Loucy (cell line): ENCODE measurements at regions not wholly inside any gene's neighbourhood (a gene's known extent, or its start where the extent isn't known, plus 50 kb on each side); places are given as distances from the start of the nearest gene placed in this dataset.

ENCODE experiments used
- H2AFZ ChIP-seq: fragments of 200-600 bp; sonication (generic); 2 replicates; pipeline ENCODE4 v1.6.0; 2016; ENCODE audit warnings: antibody characterized with exemption, mild to moderate bottlenecking, low read length, moderate library complexity
- H3F3A ChIP-seq: fragments of 200-600 bp; 2 replicates; pipeline ENCODE4 v1.6.0; 2016; ENCODE audit warnings: antibody characterized with exemption, low read depth, mild to moderate bottlenecking
- H3K27me3 ChIP-seq: fragments of 200-600 bp; sonication (generic); 2 replicates; pipeline ENCODE4 v1.6.1; 2014; ENCODE audit warnings: low read length, mild to moderate bottlenecking; ENCODE audit not compliant: insufficient read depth, poor library complexity, severe bottlenecking
- H3K36me3 ChIP-seq: fragments of 200-600 bp; sonication (generic); 2 replicates; pipeline ENCODE4 v1.6.1; 2016; ENCODE audit warnings: low read length; ENCODE audit not compliant: insufficient read depth
- H3K4me1 ChIP-seq: fragments of 200-600 bp; sonication (generic); 2 replicates; pipeline ENCODE4 v1.5.1; 2014; ENCODE audit warnings: low read length, mild to moderate bottlenecking; ENCODE audit not compliant: insufficient read depth, poor library complexity, severe bottlenecking
- H3K4me2 ChIP-seq: fragments of 200-600 bp; sonication (generic); 2 replicates; pipeline ENCODE4 v1.6.0; 2014; ENCODE audit warnings: antibody characterized with exemption, low read length, low read depth, mild to moderate bottlenecking; ENCODE audit not compliant: poor library complexity, severe bottlenecking
- H3K4me3 ChIP-seq: fragments of 200-600 bp; sonication (generic); 2 replicates; pipeline ENCODE4 v1.5.1; 2014; ENCODE audit warnings: low read length, mild to moderate bottlenecking, mixed read lengths; ENCODE audit not compliant: poor library complexity, severe bottlenecking
- H3K79me2 ChIP-seq: fragments of 200-600 bp; sonication (generic); 2 replicates; pipeline ENCODE4 v1.6.1; 2014; ENCODE audit warnings: low read length; ENCODE audit not compliant: insufficient read depth
- H3K9ac ChIP-seq: fragments of 200-600 bp; sonication (generic); 2 replicates; pipeline ENCODE4 v1.6.0; 2014; ENCODE audit warnings: mild to moderate bottlenecking, low read depth, low read length, moderate library complexity; ENCODE audit not compliant: poor library complexity, severe bottlenecking
- H3K9me2 ChIP-seq: fragments of 200-600 bp; sonication (generic); replicated peaks from 2 replicates; pipeline ENCODE4 v1.6.1; 2016; ENCODE audit warnings: low read depth, low read length, mixed read lengths
- H3K9me3 ChIP-seq: fragments of 200-600 bp; sonication (generic); 2 replicates; pipeline ENCODE4 v1.6.1; 2014; ENCODE audit warnings: mild to moderate bottlenecking, antibody characterized with exemption, low read length, low read depth; ENCODE audit not compliant: insufficient read depth
- H4K20me1 ChIP-seq: fragments of 200-600 bp; sonication (generic); 2 replicates; pipeline ENCODE4 v1.6.0; 2014; ENCODE audit warnings: antibody characterized with exemption, low read length, mild to moderate bottlenecking; ENCODE audit not compliant: insufficient read depth, poor library complexity, severe bottlenecking
- EZH2phosphoT487 ChIP-seq: fragments of 200-600 bp; IDR thresholded peaks from 2 replicates; pipeline ENCODE4 v1.6.1; 2018; ENCODE audit warnings: antibody characterized with exemption, mild to moderate bottlenecking, moderate library complexity, borderline replicate concordance
- TF ChIP-seq, protein P1 (sequence below): fragments of 200-600 bp; sonication (generic); conservative IDR thresholded peaks from 2 replicates; pipeline ENCODE4 v1.5.1; 2014; ENCODE audit warnings: mild to moderate bottlenecking, antibody characterized with exemption, low read length

DNA sequence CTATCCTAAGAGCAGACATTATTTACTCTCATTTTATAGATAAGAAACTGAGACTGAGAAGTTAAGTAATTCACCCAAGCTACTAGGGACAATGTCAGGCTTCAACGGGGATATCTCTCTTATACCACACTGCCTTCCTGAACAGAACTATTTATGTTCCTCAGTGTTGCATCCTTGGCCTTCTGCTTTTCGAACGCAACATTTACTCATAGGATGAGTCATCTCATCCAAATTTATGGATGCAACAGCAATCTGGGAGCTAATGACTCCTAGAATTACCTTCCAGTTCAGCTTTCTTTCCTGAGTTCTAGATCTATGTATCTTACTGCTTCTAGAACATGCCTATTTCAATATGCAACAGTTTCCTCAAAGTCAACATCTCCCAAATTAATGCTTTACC is 103.6 kb upstream of the PAM start:
- H3K9ac ChIP-seq = no peak overlapping the region
- no peaks in the 10 kb centered on the region for H3K36me3 ChIP-seq
- H3K4me1 ChIP-seq = no peaks in the 10 kb centered on the region
- H4K20me1 ChIP-seq = no peaks in the 10 kb centered on the region
- H3K9me3 ChIP-seq = no peaks in the 10 kb centered on the region
- H3F3A ChIP-seq = no peaks in the 10 kb centered on the region
- no peaks in the 10 kb centered on the region for H3K79me2 ChIP-seq
- no peak overlapping the region for H3K4me2 ChIP-seq
- H3K27me3 ChIP-seq = no peaks in the 10 kb centered on the region
- TF ChIP-seq, protein P1, sequence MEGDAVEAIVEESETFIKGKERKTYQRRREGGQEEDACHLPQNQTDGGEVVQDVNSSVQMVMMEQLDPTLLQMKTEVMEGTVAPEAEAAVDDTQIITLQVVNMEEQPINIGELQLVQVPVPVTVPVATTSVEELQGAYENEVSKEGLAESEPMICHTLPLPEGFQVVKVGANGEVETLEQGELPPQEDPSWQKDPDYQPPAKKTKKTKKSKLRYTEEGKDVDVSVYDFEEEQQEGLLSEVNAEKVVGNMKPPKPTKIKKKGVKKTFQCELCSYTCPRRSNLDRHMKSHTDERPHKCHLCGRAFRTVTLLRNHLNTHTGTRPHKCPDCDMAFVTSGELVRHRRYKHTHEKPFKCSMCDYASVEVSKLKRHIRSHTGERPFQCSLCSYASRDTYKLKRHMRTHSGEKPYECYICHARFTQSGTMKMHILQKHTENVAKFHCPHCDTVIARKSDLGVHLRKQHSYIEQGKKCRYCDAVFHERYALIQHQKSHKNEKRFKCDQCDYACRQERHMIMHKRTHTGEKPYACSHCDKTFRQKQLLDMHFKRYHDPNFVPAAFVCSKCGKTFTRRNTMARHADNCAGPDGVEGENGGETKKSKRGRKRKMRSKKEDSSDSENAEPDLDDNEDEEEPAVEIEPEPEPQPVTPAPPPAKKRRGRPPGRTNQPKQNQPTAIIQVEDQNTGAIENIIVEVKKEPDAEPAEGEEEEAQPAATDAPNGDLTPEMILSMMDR = no peak
- TF ChIP-seq EZH2phosphoT487 = no peak
- no peak overlapping the region for H2AFZ ChIP-seq
- no peak overlapping the region for H3K4me3 ChIP-seq
- H3K9me2 ChIP-seq = no peaks in the 10 kb centered on the region

DNA sequence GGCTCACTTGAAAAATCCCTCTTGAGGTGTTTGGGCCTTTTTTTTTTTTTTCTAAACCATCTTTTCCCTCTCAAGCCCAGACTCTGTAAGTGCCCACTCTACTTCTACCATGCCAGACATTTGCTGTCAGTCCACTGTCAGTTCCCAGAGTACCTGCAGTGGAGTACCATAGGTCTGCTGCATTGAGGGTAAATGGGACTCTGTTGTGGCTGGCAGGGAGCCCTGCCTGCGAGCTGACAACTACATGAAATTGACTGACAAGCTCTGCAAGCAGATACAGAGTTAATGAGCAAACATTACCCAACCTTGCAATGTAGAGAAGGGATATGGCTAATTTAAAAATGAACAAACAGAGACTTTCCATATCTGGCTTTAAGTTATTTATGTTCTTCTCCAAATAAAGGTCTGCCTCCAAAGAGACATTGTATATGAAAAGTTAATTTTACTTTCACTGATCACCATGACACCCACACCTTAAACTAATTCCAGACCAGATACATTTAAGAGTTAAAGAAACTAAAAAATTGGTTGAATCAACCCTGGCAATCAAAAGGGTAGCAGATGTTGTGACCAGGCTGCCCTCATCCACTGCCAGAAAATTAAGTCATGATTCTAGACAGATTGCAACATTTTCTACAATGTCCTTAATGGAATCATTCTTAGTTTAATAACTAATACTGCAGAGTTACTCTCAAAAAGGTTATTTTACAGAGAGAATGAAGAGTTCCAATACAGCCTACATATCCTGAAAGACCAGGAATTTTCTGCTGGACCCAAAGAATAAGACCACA is 100.4 kb upstream of the PAM start:
- Histone ChIP-seq H3K9ac (no peak overlapping the region), H3F3A (no peaks in the 10 kb centered on the region), H3K9me3 (no peaks in the 10 kb centered on the region), H3K4me1 (no peaks in the 10 kb centered on the region), H2AFZ (no peak overlapping the region), H3K36me3 (no peaks in the 10 kb centered on the region), H3K4me2 (no peak overlapping the region), H3K9me2 (no peaks in the 10 kb centered on the region), H3K4me3 (no peak overlapping the region), H4K20me1 (no peaks in the 10 kb centered on the region), H3K27me3 (no peaks in the 10 kb centered on the region), H3K79me2 (no peaks in the 10 kb centered on the region)
- TF ChIP-seq, protein P1 = no peak
- no peak for TF ChIP-seq EZH2phosphoT487

DNA sequence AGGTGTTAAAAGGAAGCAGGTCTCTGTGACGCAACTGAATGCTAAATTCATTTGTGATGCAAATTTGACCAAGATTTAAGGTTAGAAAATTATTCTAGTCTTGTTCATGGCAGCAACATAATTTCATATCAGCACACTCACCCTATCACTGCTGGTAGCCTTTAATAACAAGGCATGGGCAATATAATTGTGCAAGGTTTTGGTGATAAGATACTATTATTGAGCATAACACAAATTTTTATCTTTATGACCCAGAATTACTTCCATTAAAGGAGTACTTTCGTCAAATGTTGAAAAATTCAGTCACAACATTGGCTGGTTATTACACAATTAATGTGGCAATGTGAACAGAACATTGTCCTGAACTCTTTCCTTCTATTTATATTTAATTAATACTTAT is 96.0 kb upstream of the PAM start:
- Histone ChIP-seq H3K9me2 (no peaks in the 10 kb centered on the region), H3K4me1 (no peaks in the 10 kb centered on the region), H3F3A (no peaks in the 10 kb centered on the region), H3K4me3 (no peak overlapping the region), H3K36me3 (no peaks in the 10 kb centered on the region), H3K9ac (no peak overlapping the region), H4K20me1 (no peaks in the 10 kb centered on the region), H3K27me3 (no peaks in the 10 kb centered on the region), H3K9me3 (no peaks in the 10 kb centered on the region), H3K79me2 (no peaks in the 10 kb centered on the region), H2AFZ (no peak overlapping the region), H3K4me2 (no peak overlapping the region)
- TF ChIP-seq, protein P1 = no peak
- TF ChIP-seq EZH2phosphoT487 = no peak
